ENCODE measurements at regions not wholly inside any gene's neighbourhood (a gene's known extent, or its start where the extent isn't known, plus 50 kb on each side); places are given as distances from the start of the nearest gene placed in this dataset.
A peak's percentile ranks its signal among the peaks of the same experiment; 100 is the strongest.

DNA sequence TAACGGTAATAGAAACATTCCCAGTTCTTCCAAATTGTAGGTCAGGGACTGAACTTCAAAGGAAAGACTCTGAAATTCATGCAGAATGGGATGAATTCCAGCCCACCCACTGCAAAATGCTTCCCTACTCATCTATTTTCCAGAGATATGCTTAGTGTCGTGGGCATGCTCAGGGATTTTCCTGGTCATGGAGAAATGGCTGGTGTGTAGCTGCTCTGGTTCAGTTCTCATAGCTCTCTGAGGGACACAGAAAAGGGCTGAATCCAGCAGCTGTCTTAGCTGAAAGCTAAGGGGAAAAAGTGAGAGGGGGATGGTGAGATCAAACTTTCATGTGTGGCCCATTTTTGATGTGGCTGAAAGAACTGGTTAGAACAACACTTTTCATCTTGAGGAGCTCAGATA is 72.9 kb upstream of the KRAS start:
- 57 to 67% methylated on average over 2 of the region's 2 CpGs for WGBS, 2 donors
- Histone ChIP-seq H3K4me1 (peaks cover 0 to 15% (median 0%) of the 10 kb centered on the region in 9 donors), H3K36me3 (no peaks in the 10 kb centered on the region), H3K27me3 (peaks cover 0 to 4% (median 0%) of the 10 kb centered on the region in 7 donors), H3K9me3 (no peaks in the 10 kb centered on the region), H3K27ac (no peak overlapping the region), H3K4me3 (no peak overlapping the region)
- DNase-seq: no peak
- TF ChIP-seq, protein P1, sequence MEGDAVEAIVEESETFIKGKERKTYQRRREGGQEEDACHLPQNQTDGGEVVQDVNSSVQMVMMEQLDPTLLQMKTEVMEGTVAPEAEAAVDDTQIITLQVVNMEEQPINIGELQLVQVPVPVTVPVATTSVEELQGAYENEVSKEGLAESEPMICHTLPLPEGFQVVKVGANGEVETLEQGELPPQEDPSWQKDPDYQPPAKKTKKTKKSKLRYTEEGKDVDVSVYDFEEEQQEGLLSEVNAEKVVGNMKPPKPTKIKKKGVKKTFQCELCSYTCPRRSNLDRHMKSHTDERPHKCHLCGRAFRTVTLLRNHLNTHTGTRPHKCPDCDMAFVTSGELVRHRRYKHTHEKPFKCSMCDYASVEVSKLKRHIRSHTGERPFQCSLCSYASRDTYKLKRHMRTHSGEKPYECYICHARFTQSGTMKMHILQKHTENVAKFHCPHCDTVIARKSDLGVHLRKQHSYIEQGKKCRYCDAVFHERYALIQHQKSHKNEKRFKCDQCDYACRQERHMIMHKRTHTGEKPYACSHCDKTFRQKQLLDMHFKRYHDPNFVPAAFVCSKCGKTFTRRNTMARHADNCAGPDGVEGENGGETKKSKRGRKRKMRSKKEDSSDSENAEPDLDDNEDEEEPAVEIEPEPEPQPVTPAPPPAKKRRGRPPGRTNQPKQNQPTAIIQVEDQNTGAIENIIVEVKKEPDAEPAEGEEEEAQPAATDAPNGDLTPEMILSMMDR (IDR thresholded peaks at IDR 0.05): no peak
- intact Hi-C loops (cut with DNase I): no loop called here
- no peak for ATAC-seq

DNA sequence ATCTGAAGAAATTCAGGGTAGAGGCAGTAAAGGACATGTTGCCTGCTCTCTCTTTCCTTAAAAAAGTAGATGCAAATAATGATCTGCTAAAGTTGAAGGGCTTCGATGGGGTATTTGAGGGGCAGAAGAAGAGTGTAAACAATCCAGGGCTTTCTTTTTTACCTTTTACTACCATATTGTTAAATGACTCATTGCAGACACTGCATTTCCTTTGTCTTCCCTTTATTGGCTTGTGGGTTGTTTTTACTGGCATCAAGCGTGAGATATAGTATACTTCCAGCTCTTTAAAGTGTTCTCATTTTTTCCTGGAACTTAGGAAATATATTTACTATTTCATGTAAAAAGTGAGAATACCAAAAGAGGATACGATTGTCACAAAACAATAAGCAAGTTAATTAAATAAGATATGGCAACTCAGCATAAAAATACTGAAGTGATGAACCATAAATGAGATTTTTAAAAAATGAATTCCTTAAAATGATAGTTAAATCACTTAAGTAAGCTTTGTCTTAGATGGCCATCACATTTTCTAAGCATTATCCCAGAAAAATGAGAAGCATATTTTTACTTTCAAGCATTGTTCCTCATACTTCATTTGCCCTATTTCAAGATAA is 72.3 kb upstream of the KRAS start:
- intact Hi-C loops (cut with DNase I): no loop called here
- Histone ChIP-seq H3K4me1 (peaks cover 0 to 15% (median 0%) of the 10 kb centered on the region in 9 donors), H3K36me3 (no peaks in the 10 kb centered on the region), H3K9me3 (no peaks in the 10 kb centered on the region), H3K4me3 (no peak overlapping the region), H3K27ac (peak overlapping the region in 1 of 10 donors; percentile 32), H3K27me3 (peaks cover 0 to 4% (median 0%) of the 10 kb centered on the region in 7 donors)
- 42 to 44% methylated on average over 3 of the region's 3 CpGs for WGBS, 2 donors
- TF ChIP-seq, protein P1 (IDR thresholded peaks at IDR 0.05): no peak
- ATAC-seq (no peak), DNase-seq (no peak)

DNA sequence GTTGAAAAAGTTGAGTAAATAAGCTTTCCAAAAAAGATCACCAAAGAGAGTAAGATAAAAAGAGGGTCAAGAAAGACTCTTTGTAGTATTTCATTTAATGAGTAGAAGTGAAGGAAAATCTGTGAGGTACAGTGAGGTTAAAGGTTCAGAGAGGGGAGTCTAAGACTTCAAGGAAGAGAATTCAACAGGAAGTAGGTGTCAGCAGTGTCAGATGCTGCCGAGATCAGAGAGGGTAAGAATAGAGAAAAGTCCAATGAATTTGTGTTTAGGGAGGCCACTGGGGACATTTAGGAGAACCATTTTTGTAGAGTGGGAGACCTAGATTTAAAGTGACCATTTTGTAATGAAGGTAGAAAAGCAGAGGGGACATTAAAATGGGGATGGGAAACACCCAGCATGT is 71.6 kb upstream of the KRAS start:
- 28 to 36% methylated on average over 1 of the region's 1 CpG for WGBS, 2 donors
- DNase-seq: no peak
- Histone ChIP-seq H3K4me3 (no peak overlapping the region), H3K36me3 (no peaks in the 10 kb centered on the region), H3K27me3 (peaks cover 0 to 4% (median 0%) of the 10 kb centered on the region in 7 donors), H3K4me1 (peaks cover 0 to 15% (median 0%) of the 10 kb centered on the region in 9 donors), H3K9me3 (no peaks in the 10 kb centered on the region), H3K27ac (peak overlapping the region in 1 of 10 donors; percentile 32)
- ATAC-seq: no peak
- TF ChIP-seq, protein P1 (IDR thresholded peaks at IDR 0.05): no peak
- intact Hi-C loops (cut with DNase I): no loop called here

DNA sequence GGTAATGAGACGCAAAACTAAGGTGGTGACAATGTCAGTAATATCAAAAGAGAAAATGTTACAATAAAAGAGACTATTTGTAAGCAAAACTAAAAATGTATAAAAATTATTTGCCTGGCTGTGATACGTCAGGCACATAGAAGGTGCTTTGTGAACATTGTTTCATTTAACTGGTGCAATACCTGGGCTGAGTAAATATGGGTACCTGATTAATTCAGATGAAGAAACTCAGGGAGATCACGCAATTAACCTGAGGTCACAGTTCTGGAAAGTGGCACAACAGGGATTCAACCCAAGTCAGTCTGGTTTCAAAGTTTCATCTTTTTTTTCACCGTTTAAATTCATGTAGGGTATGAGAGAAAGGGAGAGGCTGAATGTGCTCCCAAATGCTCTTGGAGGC is 71.0 kb upstream of the KRAS start:
- Histone ChIP-seq H3K4me1 (peaks cover 0 to 15% (median 0%) of the 10 kb centered on the region in 9 donors), H3K9me3 (no peaks in the 10 kb centered on the region), H3K4me3 (no peak overlapping the region), H3K36me3 (no peaks in the 10 kb centered on the region), H3K27me3 (peaks cover 0 to 4% (median 0%) of the 10 kb centered on the region in 7 donors), H3K27ac (no peak overlapping the region)
- no peak for ATAC-seq
- intact Hi-C loops (cut with DNase I): no loop called here
- no peak for DNase-seq
- TF ChIP-seq, protein P1 (IDR thresholded peaks at IDR 0.05): no peak
- 94 to 96% methylated on average over 4 of the region's 4 CpGs for WGBS, 2 donors
